Renal pelvis (tissue), 1 donor: ENCODE measurements at regions not wholly inside any gene's neighbourhood (a gene's known extent, or its start where the extent isn't known, plus 50 kb on each side); places are given as distances from the start of the nearest gene placed in this dataset.
A peak's percentile ranks its signal among the peaks of the same experiment; 100 is the strongest.
"Not testable (repeated sequence)": the region's sequence is repeated elsewhere in the genome, so short reads cannot be mapped to it uniquely, and the experiment has no call there.

Experiments used
- DNase-seq: peaks from one replicate; pipeline ENCODE4 v3.0.0-alpha.2; 2013

DNA sequence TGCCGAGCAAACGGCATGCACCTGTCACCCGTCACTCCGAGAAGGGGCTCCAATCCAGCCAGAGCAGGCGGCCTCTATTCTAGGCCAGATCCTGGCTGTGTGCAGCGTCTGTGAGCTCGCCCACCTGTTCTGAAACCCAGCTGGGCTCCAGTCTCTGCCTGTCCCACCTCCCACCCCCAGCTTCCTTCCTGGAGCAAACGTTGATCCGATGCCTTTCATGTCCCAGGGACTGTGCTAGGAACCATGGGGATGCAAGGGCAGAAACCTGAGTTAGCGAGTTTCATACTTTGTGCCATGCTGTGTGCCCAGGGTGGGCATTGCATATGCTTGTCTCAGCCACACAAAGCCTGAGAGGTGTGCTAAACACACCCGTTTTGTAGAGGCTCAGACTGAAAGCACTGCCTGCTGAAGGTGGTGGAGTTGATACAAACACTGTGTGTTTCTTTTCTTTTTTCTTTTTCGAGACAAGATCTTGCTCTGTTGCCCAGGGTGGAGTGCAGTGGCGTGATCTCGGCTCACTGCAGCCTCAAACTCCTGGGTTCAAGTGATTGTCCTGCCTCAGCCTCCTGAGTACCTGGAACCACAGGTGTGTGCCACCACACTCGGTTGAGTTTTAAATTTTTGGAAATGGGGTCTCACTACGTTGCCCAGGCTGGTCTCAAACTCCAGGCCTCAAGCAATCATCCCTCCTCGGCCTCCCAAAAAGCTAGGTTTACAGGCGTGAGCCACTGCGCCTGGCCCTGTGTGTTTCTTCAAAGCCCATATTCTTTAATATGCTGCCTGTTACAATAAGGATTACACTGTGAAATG is 84.1 kb upstream of the MED13L start:
- DNase-seq = no peak

DNA sequence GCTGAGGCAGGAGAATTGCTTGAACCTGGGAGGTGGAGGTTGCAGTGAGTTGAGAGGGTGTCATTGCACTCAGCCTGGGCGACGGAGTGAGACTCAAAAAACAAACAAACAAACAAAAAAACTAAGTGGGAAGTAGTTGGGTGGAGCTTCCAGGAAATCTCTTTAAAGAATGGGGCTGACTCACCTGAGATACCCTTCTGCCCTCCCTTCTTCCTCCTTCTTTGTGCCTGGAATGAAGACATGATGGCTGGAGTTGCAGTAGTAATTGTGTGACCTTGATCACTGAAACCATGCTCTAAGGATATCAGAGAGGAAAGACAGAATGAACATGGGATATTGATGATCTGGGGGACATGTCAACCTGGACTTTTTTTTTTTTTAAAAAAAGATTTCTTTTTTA is 87.6 kb upstream of the MED13L start:
- DNase-seq = no peak

DNA sequence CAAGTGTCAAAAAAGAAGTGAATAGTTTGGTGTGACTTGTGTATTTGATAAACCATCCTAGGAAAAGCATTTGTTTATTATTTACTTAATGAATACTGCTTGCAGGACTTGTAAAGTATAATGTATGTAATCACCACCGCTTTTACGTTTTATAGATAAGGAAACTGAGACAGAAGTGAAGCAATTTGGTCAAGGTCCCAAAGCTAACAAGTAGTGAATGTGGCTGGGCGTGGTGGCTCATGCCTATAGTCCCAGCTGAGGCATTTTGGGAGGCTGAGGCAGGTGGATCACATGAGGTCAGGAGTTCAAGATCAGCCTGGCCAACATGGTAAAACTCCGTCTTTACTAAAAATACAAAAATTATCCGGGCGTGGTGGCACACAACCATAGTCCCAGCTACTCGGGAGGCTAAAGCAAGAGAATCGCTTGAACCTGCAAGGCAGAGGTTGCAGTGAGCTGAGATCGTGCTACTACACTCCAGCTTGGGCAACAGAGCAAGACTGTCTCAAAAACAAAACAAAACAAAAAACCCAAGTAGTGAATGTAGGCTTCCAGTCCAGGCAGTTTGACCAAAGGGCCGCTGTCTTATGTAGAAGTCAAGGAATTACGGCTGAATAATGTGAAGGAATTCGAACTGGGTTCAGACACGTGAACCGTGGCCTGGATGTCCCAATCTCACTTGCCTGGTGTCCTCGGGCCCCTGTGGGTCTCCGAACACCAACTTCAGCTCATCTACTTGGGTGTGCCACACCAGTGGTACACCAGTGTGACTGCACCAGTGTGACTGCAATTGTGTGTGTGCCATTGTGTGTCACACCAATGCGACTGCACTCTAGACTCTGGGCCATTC is 88.3 kb upstream of the MED13L start:
- DNase-seq = no peak

DNA sequence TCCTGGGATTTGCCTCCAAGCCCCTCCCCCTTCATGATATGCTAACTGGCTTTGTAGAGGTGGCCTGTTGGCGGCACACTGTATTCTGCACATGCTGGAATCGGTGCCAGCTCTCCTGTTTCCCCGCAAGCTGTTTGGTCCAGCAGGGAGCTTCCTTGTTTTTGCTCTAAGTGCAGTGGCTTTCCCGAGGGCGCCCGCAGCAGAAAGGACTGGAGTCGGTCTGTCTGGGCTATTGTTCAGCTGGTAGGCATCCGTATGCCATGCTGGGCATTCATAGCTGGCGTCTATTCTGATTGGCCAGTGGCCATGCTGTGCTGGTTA is 88.9 kb upstream of the MED13L start:
- DNase-seq = no peak

DNA sequence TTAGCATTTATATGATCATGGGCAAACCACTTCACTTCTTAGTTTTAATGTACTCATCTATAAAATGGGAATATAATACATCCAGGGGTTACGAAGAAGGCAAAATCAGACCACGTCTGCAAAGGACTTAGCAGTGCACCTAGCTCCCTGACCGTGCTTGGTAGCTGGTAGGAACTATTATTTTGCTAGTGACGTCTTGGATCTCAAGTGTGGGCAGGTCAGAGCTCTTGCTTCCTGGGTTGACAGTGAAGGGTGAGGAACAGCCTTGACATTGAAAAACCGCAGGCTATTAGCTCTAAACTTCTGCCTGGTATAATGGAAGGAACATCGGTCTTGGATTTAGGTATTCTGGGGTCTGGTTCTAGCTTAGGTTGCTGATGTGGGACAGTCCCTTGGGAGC is 89.3 kb upstream of the MED13L start:
- DNase-seq = no peak

DNA sequence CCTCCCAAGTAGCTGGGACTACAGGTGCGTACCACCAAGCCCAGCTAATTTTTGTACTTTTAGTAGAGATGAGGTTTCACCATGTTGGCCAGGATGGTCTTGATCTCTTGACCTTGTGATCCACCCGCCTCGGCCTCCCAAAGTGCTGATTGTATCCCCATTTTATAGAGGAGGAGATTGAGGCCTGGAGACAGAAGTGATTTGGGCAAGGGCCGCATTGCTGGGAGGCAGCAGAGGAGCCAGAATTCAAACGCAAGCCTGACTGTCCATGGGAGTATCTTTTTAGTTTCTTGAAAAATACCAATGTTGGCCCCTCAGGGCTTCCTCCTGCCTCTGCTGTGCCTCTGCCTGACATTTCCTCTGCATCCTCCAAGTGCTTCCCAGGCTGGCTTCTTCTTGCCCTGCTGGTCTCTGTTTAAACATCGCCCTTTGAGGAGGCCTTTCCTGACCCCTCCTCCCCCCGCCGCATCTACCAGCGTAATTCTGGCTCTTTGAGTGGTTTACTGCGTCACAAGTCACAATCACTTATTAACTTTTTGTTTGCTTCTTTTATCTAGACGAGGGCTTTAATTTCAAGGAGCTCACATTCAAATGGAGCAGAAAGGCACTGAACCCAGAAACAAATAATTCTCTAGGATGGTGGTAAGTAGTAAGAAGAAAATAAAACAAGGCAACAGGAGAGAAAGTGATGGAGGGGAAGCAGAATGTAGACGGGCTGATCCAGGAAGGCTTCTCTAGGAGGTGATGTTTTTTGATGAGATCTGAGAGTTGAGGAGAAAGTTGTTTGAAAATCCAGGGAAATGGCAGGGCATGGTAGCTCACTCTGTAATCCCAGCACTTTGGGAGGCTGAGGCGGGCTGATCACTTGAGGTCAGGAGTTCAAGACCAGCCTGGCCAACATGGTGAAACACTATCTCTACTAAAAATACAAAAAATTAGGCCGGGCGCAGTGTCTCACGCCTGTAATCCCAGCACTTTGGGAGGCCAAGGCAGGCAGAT is 91.0 kb upstream of the MED13L start:
- peak; percentile 58 for DNase-seq

DNA sequence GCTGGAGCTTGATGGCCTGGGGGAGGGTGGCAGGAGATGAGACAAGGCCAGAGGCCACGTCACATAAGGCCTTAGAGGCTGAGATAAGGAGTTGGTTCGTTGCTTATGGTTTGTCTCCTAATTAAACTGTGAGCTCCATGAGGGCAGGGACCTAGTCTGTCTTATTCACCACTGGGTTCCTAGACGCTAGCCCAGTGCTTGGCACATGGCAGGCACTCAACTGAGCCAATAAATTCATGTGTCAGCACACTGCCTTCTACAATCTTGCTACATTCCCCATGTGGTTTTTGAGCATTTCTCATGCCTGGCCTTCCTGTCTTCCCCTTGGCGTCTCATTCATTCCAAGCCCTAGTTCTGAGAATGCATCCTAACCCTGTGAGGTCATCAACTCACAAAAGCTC is 92.5 kb upstream of the MED13L start:
- no peak for DNase-seq

DNA sequence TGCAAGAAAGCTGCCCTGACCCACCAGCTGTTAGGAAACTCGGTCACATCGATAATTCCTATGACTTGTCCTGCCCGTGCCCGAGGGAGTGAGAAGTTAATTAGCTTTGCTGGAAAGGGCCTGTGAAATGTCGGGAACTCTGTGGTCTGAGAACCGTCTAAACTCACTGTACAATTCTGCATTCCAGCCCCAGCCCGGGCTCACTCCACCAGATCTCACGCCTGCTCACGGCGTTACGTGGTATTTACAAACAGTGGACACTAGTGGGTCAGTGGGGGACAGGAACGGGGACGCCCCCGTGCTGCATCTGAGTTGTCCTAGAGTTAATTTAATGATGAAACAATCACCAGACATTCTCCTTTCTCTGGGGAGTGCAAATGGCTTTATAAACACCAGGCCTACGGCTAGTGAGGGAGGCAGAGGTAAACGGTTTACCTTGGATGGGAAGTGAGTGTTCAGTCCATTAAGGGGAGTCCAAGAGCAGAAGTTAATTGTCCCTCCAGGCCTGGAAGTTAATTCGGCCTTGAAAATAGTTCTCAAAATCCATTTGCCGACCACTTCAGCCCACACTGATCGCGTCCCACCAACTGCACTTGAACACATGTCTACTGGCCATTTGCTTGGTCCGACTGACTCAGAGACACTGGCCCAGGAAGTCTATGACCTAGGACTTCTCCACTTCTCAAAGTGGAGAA is 93.5 kb upstream of the MED13L start:
- DNase-seq = peak; percentile 57

DNA sequence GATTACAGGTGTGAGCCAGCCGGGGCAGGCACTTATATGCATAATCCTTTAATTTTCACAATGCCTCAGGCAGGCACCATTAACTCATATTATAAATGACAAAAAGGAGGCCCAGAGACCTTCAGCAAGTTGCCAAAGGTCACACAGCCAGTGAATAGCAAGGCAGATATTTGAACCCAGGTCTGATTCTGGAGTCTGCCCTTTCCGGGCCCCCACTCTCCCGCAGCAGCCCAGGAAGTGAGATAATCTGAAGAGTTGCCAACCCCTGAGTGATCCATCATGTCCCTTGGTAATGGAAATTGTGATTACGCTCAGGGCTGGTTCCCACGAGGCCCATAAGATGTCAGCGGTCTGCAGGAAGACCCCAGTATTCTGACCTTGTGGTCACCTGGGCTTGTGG is 95.3 kb upstream of the MED13L start:
- DNase-seq = no peak

DNA sequence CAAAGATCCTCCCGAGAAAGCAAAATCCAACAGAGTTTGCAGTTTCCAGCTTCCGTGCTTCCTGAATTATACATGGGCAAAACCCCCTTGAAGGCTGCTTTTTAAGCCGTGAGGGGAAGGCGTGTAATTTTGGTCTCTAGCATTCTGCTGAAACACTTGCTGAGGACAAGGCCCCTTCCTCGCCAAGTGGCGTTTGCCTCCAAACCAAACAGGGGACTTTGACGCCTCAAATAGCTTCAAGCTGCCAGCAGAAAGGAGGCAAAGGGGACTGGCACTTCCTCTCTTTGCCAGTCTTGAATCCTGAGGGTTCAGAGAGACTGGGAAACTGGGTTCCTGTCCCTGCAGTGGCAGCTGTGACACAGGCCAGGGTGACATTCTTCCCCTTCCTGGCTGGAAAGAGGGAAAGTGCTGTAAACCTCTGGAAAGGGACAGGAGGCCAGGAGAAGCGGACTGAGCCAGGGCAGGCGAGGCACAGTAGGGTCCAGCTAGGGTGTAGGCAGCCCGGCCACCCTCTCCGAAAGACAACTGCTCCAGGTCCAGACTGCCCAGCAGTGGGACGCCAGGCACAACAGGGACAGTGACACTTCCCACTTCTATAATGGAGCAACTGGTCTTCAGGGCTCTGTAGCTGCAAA is 96.2 kb upstream of the MED13L start:
- no peak for DNase-seq

DNA sequence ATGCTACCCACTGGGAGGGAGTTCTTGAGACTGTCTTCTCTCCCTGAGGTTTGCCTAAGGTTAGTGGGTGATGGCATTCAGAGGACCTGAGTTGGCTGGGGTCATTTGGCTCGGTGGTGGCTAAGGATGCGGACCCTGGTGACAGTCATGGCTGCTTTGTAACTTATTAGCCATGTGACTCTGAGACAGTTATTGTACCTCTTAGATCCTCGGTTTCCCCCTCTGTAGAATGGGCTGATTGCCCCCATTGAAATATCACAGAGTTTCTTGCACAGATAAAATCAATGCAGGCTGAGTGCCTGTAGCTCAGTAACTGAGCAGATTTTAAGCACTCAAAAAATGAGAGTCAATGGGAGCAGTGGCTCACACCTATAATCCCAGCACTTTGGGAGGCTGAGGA is 96.7 kb upstream of the MED13L start:
- no peak for DNase-seq

DNA sequence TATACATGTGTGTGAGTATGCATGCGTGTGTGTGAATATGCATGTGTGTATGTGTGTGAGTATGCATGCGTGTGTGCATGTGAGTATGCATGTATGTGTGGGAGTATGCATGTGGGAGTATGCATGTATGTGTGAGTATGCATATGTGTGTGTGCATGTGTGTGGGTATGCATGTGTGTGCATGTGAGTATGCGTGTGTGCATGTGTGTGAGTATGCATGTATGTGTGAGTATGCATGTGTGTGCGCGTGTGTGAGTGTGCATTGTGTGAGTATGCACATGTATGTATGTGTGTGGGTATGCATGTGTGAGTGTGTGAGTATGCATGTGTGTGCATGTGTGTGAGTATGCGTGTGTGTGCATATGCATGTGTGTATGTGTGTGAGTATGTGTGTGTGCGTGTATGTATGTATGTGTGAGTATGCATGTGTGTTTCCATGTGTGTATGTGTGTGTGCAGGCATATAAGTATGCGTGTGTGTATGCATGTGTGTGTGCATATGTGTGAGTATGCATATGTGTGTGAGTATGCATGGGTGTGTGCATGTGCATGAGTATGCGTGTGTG is 97.9 kb upstream of the MED13L start:
- DNase-seq = no peak

DNA sequence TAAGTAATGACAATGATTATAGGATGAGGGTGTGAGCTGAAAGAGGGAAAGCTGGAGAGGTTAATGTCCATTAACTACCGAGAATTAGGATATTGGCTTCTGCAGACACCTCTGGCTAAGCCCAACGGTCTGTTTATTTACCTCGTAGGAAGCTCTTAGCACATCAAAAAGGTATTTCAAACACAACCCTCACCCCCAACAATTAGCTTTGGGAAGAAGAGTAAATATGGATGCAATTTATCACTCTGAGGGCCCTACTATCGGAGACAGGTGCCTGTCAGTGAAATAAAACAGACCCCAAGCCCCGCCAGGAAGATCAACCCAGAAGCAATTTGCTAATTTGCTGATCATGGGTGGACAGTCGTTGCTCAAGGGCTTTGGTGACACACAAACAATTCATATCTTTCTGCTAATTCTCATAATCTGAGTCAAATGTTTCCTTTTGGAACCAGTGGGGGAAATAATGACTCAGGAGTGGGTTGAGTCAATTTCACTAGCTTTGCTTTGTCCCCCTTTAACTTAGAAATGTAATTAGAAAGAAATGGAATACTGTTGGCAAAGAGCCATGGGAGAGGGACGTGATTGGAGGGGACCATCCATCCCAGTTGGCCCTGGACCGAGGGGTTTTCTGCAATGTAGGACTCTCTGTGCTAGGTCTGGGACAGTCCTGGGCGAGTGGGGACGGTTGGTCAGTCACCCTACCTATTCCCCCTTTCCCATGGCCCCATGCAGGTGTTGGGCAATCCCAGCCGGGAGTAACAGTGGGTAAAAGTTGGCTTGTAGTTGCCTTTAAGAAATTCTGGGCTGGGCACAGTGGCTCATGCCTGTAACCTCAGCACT is 99.1 kb upstream of the MED13L start:
- DNase-seq = no peak

DNA sequence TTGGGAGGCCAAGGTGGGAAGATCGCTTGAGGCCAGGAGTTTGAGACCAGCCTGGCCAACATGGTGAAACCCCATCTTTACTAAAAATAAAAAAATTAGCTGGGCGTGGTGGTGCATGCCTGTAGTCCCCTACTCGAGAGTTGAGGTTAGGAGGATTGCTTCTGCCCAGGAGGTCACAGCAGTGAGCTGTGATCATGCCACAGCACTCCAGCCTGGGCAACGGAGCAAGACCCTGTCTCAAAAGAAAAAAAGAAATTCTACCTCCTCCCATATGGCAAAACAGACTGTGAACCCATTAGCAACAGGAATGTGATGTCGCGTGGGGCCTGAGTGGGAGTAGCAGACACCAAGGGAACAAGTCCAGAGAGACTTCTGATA is 99.7 kb upstream of the MED13L start:
- DNase-seq = not testable (repeated sequence)

DNA sequence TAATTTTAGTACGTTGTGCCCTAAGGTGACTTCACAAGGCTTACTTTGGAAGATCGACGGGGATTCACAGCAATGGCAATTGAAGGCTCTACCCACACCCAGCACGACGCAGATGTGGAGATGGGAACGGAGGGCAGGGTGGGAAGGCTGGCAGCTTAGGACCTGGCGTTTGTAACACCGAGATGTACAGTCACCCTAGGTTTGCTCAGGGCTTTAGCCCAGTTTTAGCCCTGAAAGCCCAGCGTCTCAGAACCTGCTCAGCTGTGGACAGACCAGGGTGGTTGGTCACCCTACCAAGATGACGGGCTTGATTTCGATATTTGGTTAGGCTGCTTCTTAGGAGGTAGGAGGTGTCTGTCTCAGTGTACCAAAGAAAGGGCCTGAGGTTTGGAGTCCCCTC is 100.5 kb upstream of the MED13L start:
- no peak for DNase-seq

DNA sequence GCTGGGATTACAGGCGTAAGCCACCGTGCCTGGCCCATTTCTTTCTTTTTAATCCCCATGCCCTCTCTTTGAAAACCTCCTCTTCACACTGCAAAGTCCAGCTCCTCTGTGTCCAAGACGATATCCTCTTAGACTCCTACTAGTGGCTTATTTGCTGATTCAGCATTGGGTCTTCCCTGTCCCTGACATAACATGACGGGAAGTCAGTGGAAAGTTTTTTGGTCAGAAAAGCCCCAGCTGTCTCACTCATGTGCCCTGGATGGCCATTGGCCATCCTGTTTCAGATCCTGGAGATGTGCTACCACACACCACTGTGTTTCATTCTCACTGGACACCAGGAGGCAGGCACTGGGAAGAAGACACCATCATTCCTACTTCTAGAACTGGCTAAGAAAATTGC is 102.6 kb upstream of the MED13L start:
- no peak for DNase-seq

DNA sequence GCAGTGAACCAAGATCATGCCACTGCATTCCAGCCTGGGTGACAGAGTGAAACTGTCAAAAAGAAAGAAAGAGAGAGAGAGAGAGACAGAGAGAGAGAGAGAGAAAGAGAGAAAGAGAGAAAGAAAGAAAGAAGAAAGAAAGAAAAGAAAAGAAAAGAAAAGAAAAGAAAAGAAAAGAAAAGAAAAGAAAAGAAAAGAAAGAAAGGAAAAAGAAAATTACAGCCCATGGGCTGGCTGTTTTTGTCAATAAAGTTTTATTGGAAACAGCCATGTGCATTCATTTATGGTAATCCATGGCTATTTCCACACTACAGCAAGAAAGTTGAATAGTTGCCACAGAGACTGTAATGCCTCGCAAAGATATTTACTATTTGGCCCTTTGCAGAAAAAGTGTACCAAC is 103.2 kb upstream of the MED13L start:
- not testable (repeated sequence) for DNase-seq

DNA sequence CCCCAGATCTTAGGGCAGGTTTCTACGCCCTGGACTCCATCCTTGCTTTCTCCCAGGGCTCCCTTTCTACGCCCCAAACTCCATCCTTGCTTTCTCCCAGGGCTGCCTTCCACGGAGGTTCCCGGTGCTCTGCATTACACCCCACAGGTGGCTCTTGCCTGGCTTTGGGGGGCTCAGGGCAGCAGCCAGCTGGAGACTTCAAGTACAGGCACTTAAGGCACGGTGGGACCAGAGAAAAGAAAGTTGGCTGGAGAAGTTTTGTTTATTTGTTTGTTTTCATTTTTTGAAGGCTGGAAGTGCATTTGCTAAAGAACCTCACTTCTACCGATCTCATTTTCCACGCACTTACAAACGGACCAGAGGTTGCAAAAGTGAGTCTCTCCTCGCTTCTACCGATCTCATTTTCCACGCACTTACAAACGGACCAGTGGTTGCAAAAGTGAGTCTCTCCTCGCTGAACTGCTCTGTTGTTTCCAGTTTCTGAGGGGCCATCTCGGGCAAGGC is 103.8 kb upstream of the MED13L start:
- DNase-seq = no peak
